KMS-11 (cell line): ENCODE measurements at regions not wholly inside any gene's neighbourhood (a gene's known extent, or its start where the extent isn't known, plus 50 kb on each side); places are given as distances from the start of the nearest gene placed in this dataset.
"Not testable (repeated sequence)": the region's sequence is repeated elsewhere in the genome, so short reads cannot be mapped to it uniquely, and the experiment has no call there.

Source experiments
- H2AFZ ChIP-seq: fragments of 200-600 bp; sonication (generic); 2 replicates; pipeline ENCODE4 v1.6.1; 2016; ENCODE audit warnings: antibody characterized with exemption, mixed run types, low read depth
- H3K27ac ChIP-seq: fragments of 200-600 bp; sonication (generic); 2 replicates; pipeline ENCODE4 v1.6.1; 2016; ENCODE audit warnings: mild to moderate bottlenecking, mixed run types
- H3K27me3 ChIP-seq: fragments of 200-600 bp; sonication (generic); 2 replicates; pipeline ENCODE4 v1.6.1; 2017; ENCODE audit warnings: mild to moderate bottlenecking, low read depth, mixed run types, moderate library complexity; ENCODE audit not compliant: insufficient read depth
- H3K36me3 ChIP-seq: fragments of 200-600 bp; sonication (generic); 2 replicates; pipeline ENCODE4 v1.6.1; 2017; ENCODE audit warnings: mild to moderate bottlenecking, mixed run types; ENCODE audit not compliant: insufficient read depth
- H3K4me1 ChIP-seq: fragments of 200-600 bp; sonication (generic); 2 replicates; pipeline ENCODE4 v1.6.1; 2016; ENCODE audit warnings: mild to moderate bottlenecking, low read depth, mixed run types; ENCODE audit not compliant: poor library complexity, severe bottlenecking
- H3K4me2 ChIP-seq: fragments of 200-600 bp; sonication (generic); 2 replicates; pipeline ENCODE4 v1.7.0; 2016; ENCODE audit warnings: mild to moderate bottlenecking, mixed run types
- H3K4me3 ChIP-seq: fragments of 200-600 bp; sonication (generic); IDR thresholded peaks from 2 replicates; pipeline ENCODE4 v1.6.1; 2017; ENCODE audit warnings: low read depth, low read length, mixed read lengths; ENCODE audit not compliant: insufficient read depth
- H3K79me2 ChIP-seq: fragments of 200-600 bp; sonication (generic); 2 replicates; pipeline ENCODE4 v1.6.1; 2016; ENCODE audit warnings: low read depth, mixed run types; ENCODE audit not compliant: insufficient read depth
- H3K9ac ChIP-seq: fragments of 200-600 bp; sonication (generic); 2 replicates; pipeline ENCODE4 v1.6.1; 2016; ENCODE audit warnings: mild to moderate bottlenecking, mixed run types
- H4K20me1 ChIP-seq: fragments of 200-600 bp; sonication (generic); 2 replicates; pipeline ENCODE4 v1.6.1; 2016; ENCODE audit warnings: mild to moderate bottlenecking, mixed run types; ENCODE audit not compliant: insufficient read depth
- TF ChIP-seq, protein P1 (sequence below): fragments of 200-600 bp; sonication (generic); conservative IDR thresholded peaks from 2 replicates; pipeline ENCODE4 v1.6.1; 2017; ENCODE audit warnings: low read depth, mild to moderate bottlenecking, antibody characterized with exemption, low read length, moderate library complexity, mixed read lengths

DNA sequence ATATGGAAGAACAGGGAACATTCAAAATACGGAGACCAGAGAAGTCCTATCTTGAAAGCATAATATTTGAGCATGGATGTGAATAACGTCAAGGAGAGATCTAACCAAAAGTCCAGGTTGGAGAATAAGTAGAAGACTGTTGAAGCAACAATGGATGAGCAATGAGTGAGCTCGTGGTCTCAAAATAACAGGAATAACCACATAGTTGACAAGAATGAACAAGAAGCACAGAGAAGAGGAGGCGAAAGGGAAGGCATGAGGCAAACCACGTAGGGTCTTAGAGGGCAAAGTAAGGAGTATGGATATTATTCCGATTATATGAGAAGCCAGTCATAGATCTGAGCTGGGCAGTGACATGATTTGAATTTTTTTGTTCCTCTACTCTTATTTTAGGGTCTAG lies 710.2 kb downstream of the BRINP1 start:
- H3K36me3 ChIP-seq: no peaks in the 10 kb centered on the region
- H3K4me2 ChIP-seq: no peak overlapping the region
- H3K79me2 ChIP-seq: no peaks in the 10 kb centered on the region
- H3K9ac ChIP-seq: no peak overlapping the region
- H2AFZ ChIP-seq: no peak overlapping the region
- no peak overlapping the region for H3K27ac ChIP-seq
- no peak overlapping the region for H3K4me3 ChIP-seq
- H3K4me1 ChIP-seq: no peaks in the 10 kb centered on the region
- no peaks in the 10 kb centered on the region for H3K27me3 ChIP-seq
- TF ChIP-seq, protein P1, sequence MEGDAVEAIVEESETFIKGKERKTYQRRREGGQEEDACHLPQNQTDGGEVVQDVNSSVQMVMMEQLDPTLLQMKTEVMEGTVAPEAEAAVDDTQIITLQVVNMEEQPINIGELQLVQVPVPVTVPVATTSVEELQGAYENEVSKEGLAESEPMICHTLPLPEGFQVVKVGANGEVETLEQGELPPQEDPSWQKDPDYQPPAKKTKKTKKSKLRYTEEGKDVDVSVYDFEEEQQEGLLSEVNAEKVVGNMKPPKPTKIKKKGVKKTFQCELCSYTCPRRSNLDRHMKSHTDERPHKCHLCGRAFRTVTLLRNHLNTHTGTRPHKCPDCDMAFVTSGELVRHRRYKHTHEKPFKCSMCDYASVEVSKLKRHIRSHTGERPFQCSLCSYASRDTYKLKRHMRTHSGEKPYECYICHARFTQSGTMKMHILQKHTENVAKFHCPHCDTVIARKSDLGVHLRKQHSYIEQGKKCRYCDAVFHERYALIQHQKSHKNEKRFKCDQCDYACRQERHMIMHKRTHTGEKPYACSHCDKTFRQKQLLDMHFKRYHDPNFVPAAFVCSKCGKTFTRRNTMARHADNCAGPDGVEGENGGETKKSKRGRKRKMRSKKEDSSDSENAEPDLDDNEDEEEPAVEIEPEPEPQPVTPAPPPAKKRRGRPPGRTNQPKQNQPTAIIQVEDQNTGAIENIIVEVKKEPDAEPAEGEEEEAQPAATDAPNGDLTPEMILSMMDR: no peak
- H4K20me1 ChIP-seq: no peaks in the 10 kb centered on the region

DNA sequence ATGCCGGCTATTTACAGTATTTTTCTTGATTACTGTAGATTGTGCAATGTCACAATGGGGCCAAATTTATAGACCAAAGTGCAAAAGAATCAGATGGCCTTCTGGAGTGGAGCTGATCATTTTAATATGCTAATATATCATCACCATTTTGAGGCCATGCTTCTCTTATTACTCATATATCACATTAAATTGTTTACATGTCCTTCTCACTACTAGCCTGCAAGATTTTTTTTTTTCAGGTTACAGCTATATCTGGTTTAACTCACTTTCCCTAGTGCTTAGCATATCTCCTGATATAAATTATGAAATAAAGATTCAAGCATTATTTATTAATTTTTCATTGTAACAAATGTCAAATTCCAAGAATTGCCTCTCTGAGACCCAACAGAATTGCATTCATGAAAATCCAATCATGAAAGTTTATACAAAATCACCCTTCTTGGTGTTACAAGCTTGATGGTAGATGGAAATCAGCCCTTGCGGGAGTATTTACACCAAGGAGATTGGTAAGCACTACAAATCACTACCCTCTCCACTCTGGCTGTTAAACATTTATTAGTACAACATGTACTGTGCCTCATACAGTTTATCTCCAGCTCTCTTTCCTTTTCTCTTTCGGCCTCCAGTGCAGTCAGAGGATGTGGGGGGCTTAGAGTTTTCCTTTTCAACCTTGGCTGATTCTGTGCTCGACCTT lies 703.9 kb downstream of the BRINP1 start:
- no peak overlapping the region for H3K4me3 ChIP-seq
- no peaks in the 10 kb centered on the region for H3K4me1 ChIP-seq
- H3K4me2 ChIP-seq: no peak overlapping the region
- H4K20me1 ChIP-seq: no peaks in the 10 kb centered on the region
- no peaks in the 10 kb centered on the region for H3K79me2 ChIP-seq
- H3K9ac ChIP-seq: no peak overlapping the region
- H3K27me3 ChIP-seq: no peaks in the 10 kb centered on the region
- H2AFZ ChIP-seq: no peak overlapping the region
- TF ChIP-seq, protein P1: no peak
- H3K36me3 ChIP-seq: no peaks in the 10 kb centered on the region
- no peak overlapping the region for H3K27ac ChIP-seq

DNA sequence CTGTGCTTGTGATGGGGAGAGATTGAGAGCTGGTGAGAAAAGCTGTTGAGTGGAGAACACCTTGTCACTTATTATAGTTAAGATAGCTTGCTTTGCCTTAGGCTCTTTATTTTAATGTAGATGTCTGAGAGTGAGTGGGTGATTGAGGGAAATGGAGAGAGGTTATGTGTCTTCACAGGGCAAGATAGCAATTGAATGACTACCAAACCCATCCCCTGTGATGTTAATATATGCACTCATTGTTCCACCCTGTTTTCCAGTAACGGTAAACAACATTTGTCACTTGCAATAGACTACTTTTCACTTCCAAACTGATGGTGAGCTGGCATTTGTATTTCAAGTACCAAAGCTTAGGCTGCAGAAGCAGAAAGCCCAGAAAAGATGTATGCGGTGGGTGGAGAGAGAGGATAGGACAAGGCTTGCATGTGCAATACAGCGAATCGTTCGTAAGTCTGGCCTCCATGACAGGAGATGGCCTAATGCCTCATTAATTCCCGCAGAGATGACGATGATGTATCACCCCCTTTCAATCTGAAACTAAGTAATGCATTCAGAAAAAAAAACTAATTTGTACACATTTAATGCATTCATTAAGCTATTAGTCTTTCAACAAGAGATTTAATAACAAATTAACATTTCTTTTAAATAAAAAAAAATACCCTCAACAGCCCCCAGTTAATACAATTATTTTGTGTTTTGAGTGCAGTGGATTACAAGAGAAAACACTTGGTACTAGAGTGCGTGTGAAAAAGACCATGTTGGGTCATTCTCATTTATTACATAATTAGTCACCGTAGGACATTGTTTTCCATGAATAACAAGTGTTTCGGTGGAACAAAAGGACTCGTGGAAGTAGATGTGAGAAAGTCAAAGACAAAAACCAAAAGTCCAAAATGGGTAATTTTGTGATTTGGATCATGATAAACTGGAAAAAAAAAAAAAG lies 699.0 kb downstream of the BRINP1 start:
- Histone ChIP-seq H3K79me2 (no peaks in the 10 kb centered on the region), H3K9ac (no peak overlapping the region), H3K27me3 (no peaks in the 10 kb centered on the region), H3K36me3 (no peaks in the 10 kb centered on the region), H3K27ac (no peak overlapping the region), H2AFZ (no peak overlapping the region), H4K20me1 (no peaks in the 10 kb centered on the region), H3K4me3 (no peak overlapping the region), H3K4me2 (no peak overlapping the region), H3K4me1 (no peaks in the 10 kb centered on the region)
- TF ChIP-seq, protein P1: no peak

DNA sequence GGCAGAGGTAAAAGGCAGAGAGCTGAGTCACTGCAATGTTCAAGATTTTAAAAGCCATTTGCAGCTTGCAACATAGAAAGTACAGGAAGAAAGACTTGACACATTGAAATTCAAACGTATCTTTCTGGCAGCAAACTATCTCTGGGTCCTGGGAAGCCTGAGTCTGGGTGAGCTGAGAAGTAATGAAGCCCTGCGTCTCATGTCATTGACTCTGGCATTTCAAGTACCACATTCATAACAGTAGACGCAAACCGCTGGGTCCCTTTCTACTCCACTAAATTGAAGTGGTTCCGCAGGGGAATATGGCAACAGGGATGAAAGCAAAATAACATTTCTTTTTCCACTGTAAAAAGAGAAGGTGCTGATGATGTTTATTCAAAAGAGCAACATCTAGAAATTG lies 694.3 kb downstream of the BRINP1 start:
- Histone ChIP-seq H3K4me1 (no peaks in the 10 kb centered on the region), H3K9ac (no peak overlapping the region), H3K27ac (no peak overlapping the region), H3K27me3 (no peaks in the 10 kb centered on the region), H3K4me3 (no peak overlapping the region), H3K36me3 (no peaks in the 10 kb centered on the region), H3K79me2 (no peaks in the 10 kb centered on the region), H3K4me2 (no peak overlapping the region), H4K20me1 (no peaks in the 10 kb centered on the region), H2AFZ (no peak overlapping the region)
- TF ChIP-seq, protein P1: no peak

DNA sequence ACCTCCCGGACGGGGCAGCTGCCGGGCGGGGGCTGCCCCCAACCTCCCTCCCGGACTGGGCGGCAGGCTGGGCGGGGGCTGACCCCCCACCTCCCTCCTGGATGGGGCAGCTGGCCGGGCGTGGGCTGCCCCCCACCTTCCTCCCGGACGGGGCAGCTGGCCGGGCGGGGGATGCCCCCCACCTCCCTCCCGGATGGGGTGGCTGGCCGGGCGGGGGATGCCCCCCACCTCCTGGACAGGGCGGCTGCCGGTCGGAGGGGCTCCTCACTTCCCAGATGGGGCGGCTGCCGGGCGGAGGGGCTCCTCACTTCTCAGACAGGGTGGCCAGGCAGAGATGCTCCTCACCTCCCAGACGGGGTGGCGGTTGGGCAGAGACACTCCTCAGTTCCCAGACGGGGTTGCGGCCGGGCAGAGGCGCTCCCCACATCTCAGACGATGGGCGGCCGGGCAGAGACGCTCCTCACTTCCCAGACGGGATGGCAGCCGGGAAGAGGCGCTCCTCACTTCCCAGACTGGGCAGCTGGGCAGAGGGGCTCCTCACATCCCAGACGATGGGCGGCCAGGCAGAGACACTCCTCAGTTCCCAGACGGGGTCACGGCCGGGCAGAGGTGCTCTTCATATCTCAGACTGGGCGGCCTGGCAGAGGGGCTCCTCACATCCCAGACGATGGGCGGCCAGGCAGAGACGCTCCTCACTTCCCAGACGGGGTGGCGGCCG lies 691.1 kb downstream of the BRINP1 start:
- H3K4me1 ChIP-seq, H3K36me3 ChIP-seq, H3K9ac ChIP-seq, H4K20me1 ChIP-seq, H3K27me3 ChIP-seq, H3K4me3 ChIP-seq, H3K79me2 ChIP-seq, H3K4me2 ChIP-seq, H3K27ac ChIP-seq, H2AFZ ChIP-seq: not testable (repeated sequence)
